Breast epithelium (tissue), 4 donors: ENCODE measurements at regions not wholly inside any gene's neighbourhood (a gene's known extent, or its start where the extent isn't known, plus 50 kb on each side); places are given as distances from the start of the nearest gene placed in this dataset.

Experiments used
- DNase-seq, 2 donors: peaks; one replicate each; pipeline ENCODE4 v3.0.0-alpha.2; 2019; ENCODE audit warnings: low spot score in 2 of 2
- H3K27ac ChIP-seq, 2 donors: fragments of 200-600 bp; sonication (generic) in 1 of 2; one replicate each; pipeline ENCODE4 v1.5.1; 2016 to 2019; ENCODE audit warnings: mild to moderate bottlenecking in 1 of 2
- H3K27me3 ChIP-seq, 2 donors: fragments of 200-600 bp; sonication (generic) in 1 of 2; one replicate each; pipeline versions ENCODE4 v1.5.1 to v1.6.0; 2017 to 2019; ENCODE audit warnings: control low read depth in 1 of 2, mild to moderate bottlenecking in 1 of 2
- H3K36me3 ChIP-seq: fragments of 200-600 bp; one replicate; pipeline ENCODE4 v1.5.1; 2019
- H3K4me1 ChIP-seq, 2 donors: fragments of 200-600 bp; sonication (generic); one replicate each; pipeline ENCODE4 v1.5.1; 2016 to 2019; ENCODE audit warnings: control low read depth in 1 of 2
- H3K4me3 ChIP-seq, 3 donors: fragments of 200-600 bp; sonication (generic); 1 replicate in 2 of 3; 2 replicates in 1 of 3; pipeline ENCODE4 v1.5.1; 2016 to 2019; ENCODE audit warnings: mild to moderate bottlenecking in 3 of 3, moderate library complexity in 2 of 3
- H3K9me3 ChIP-seq, 2 donors: fragments of 200-600 bp; sonication (generic) in 1 of 2; one replicate each; pipeline ENCODE4 v1.5.1; 2016 to 2019; ENCODE audit warnings: control low read depth in 1 of 2
- CTCF ChIP-seq, 3 donors: fragments of 450-650 bp; IDR thresholded peaks; one replicate each; pipeline ENCODE4 v1.5.1; 2016 to 2017; ENCODE audit warnings: antibody characterized with exemption in 3 of 3, mild to moderate bottlenecking in 3 of 3, moderate library complexity in 3 of 3
- POLR2A ChIP-seq: fragments of 450-650 bp; IDR thresholded peaks from one replicate; pipeline ENCODE4 v1.6.1; 2016; ENCODE audit warnings: antibody characterized with exemption, mild to moderate bottlenecking, moderate library complexity
- POLR2AphosphoS5 ChIP-seq, 3 donors: sonication (generic); formaldehyde crosslinking; IDR thresholded peaks; one replicate each; pipeline ENCODE4 v1.6.1; 2017; ENCODE audit warnings: antibody characterized with exemption in 3 of 3
- intact Hi-C: fragments of 100-400 bp; cut with DNase I; formaldehyde crosslinking; loops from one replicate; pipeline ENCODE4 v1.15.1; 2023; ENCODE audit warnings: low total_unique reads

GRCh38 chr1:4601941-4602340 lies 52.5 kb upstream of the AJAP1 start:
- Histone ChIP-seq H3K27ac (no peak overlapping the region), H3K27me3 (peaks cover 0 to 48% of the 10 kb centered on the region in 2 donors), H3K4me3 (no peak overlapping the region), H3K36me3 (no peaks in the 10 kb centered on the region), H3K4me1 (no peaks in the 10 kb centered on the region), H3K9me3 (no peaks in the 10 kb centered on the region)
- DNase-seq, result peak in 1 of 2 donors; percentile 24
- no peak for TF ChIP-seq POLR2A
- TF ChIP-seq POLR2AphosphoS5 (IDR thresholded peaks at IDR 0.05), result no peak
- TF ChIP-seq CTCF (IDR thresholded peaks at IDR 0.05), result no peak
- intact Hi-C loops, result no loop called here

GRCh38 chr1:4602462-4603294 lies 51.7 kb upstream of the AJAP1 start:
- Histone ChIP-seq H3K4me3 (no peak overlapping the region), H3K27ac (no peak overlapping the region), H3K9me3 (no peaks in the 10 kb centered on the region), H3K27me3 (peaks cover 0 to 55% of the 10 kb centered on the region in 2 donors), H3K4me1 (no peaks in the 10 kb centered on the region), H3K36me3 (no peaks in the 10 kb centered on the region)
- TF ChIP-seq CTCF (IDR thresholded peaks at IDR 0.05), result no peak
- no peak for TF ChIP-seq POLR2A
- TF ChIP-seq POLR2AphosphoS5 (IDR thresholded peaks at IDR 0.05), result no peak
- peak in 1 of 2 donors; percentile 42 for DNase-seq
- intact Hi-C loops, result no loop called here

- no peaks in the 10 kb centered on the region for H3K4me1 ChIP-seq
- H3K4me3 ChIP-seq, result no peak overlapping the region
- no peaks in the 10 kb centered on the region for H3K9me3 ChIP-seq
- no peak overlapping the region for H3K27ac ChIP-seq
- intact Hi-C loops, result no loop called here
- H3K27me3 ChIP-seq, result peaks cover 0 to 57% of the 10 kb centered on the region in 2 donors
- TF ChIP-seq CTCF (IDR thresholded peaks at IDR 0.05) (no peak), POLR2AphosphoS5 (IDR thresholded peaks at IDR 0.05) (no peak), POLR2A (no peak)
- DNase-seq, result peak in 1 of 2 donors; percentile 30
- no peaks in the 10 kb centered on the region for H3K36me3 ChIP-seq
Measured at GRCh38 chr1:4603295-4604110, 50.9 kb upstream of the AJAP1 start.
